NCI-H2029 treated with DMSO at 0.1 percent for 48 hours (cell line): ENCODE measurements at regions not wholly inside any gene's neighbourhood (a gene's known extent, or its start where the extent isn't known, plus 50 kb on each side); places are given as distances from the start of the nearest gene placed in this dataset.
"Not testable (repeated sequence)": the region's sequence is repeated elsewhere in the genome, so short reads cannot be mapped to it uniquely, and the experiment has no call there.

Experiments
- DNase-seq: peaks from one replicate; lab custom pipeline; 2025; lab: John Stamatoyannopoulos, UW

DNA sequence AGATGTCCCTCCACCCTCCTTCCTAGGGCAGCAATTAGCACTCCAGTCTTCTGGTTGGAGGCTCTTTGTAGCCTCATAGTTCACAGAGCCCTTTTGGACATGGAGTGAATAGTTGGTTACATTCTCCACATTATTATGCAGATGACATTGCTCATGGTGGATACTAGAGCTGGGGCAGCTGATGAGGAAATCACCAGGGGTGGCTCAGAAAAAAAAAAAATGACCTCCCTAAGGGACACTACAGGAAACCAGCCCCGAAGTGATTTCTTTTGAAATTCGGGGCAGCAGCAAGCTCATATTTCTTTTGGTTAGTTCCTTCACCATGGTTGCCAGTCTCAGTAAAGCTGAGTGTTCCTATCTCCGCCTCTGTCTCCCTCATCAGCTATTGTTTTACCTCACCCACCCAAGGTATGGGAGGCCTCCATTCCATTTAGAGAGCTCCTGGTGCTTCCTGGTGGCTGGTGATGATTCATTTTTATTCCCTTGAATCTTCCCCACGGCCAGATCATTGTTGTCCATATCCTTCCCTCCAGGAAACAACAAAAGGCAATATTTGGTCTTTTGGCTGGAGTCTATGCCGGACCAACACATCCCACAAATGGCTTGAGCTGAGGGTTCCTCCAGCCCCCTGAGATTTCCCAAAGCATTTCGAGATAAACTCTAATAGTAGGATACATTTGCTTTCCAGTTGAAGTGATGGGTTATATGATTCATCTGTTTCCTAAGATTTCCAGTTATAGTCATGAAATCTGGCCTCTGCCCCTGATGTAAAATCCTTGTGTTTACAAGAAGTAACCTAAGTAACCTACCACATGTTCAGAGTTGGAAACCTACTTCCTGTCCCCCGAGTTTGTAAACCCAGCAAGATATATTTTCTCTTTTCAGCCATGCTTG is 56.2 kb upstream of the NID2 start:
- no peak for DNase-seq

DNA sequence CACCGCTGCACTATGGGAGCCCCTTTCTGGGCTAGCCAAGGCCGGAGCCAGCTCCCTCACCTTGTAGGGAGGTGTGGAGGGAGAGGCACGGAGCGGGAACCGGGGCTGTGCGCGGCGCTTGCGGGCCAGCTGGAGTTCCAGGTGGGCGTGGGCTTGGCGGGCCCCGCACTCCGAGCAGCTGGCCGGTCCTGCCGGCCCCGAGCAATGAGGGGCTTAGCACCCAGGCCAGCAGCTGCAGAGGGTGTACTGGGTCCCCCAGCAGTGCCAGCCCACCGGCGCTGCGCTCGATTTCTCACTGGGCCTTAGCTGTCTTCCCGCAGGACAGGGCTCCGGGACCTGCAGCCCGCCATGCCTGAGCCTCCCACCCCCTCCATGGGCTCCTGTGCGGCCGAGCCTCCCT is 53.3 kb upstream of the NID2 start:
- DNase-seq = not testable (repeated sequence)

DNA sequence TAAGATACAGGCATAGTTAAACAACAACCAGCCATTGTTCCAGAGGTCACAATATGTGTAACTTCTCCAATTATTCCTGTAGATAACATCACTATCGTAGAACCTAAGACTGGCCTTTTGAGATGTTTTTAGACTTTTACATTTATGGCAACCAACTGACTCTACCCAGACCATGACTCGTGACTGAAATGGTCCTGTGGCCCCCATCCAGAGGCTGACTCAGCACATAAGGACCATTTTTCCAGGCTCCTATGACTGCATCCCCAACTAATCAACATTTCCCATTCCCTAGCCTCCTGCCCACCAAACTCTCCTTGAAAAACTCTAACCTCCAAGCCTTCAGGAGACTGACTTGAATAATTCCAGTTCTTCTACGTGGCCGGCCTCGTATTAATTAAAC is 52.6 kb upstream of the NID2 start:
- DNase-seq = no peak

DNA sequence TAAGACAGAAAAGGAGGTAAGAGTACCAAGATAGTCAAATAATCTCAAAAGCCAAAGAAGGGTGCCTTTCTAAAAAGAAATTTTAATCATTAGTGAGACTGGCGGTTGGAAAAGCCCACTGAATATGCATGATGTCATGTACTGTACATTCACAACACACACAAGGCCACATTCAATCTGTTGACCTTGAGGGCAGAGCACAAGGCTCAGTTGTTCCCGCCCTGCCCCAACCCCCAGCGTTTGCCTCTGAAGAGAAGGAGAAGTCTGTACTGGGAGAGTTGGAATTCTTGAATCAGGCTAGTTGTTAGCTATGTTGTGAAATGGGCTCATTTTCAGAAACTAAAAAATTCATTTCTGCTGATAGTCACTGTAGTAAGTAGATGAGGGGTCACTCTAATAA is 50.2 kb upstream of the NID2 start:
- no peak for DNase-seq
